Right lung (tissue), 2 donors: ENCODE measurements at regions not wholly inside any gene's neighbourhood (a gene's known extent, or its start where the extent isn't known, plus 50 kb on each side); places are given as distances from the start of the nearest gene placed in this dataset.
"Not testable (repeated sequence)": the region's sequence is repeated elsewhere in the genome, so short reads cannot be mapped to it uniquely, and the experiment has no call there.

Source experiments
- DNase-seq, 2 donors: peaks; one replicate each; pipeline ENCODE4 v3.0.0-alpha.2; 2013

- no peak for DNase-seq
Measured at GRCh38 chr19:14328406-14328805, 52.8 kb upstream of the ADGRE5 start.

- DNase-seq = not testable (repeated sequence)
Measured at GRCh38 chr19:14327061-14327460, 54.2 kb upstream of the ADGRE5 start.

GRCh38 chr19:14325863-14326262, 55.4 kb upstream of the ADGRE5 start:
- DNase-seq = no peak

- DNase-seq = no peak
Measured at GRCh38 chr19:14325134-14325533, 56.1 kb upstream of the ADGRE5 start.

- DNase-seq = no peak
Measured at GRCh38 chr19:14322889-14323463, 58.3 kb upstream of the ADGRE5 start.

- DNase-seq = no peak
Measured at GRCh38 chr19:14320253-14320652, 61.0 kb upstream of the ADGRE5 start.

GRCh38 chr19:14319720-14320119, 61.5 kb upstream of the ADGRE5 start:
- DNase-seq = not testable (repeated sequence)

GRCh38 chr19:14318873-14319272, 62.4 kb upstream of the ADGRE5 start:
- no peak for DNase-seq

- DNase-seq = no peak
Measured at GRCh38 chr19:14317157-14317556, 64.1 kb upstream of the ADGRE5 start.

- no peak for DNase-seq
Measured at GRCh38 chr19:14315433-14315832, 65.8 kb upstream of the ADGRE5 start.

- no peak for DNase-seq
Measured at GRCh38 chr19:14310055-14310454, 71.2 kb upstream of the ADGRE5 start.

GRCh38 chr19:14305706-14306105, 75.5 kb upstream of the ADGRE5 start:
- DNase-seq = no peak

GRCh38 chr19:14301150-14301549, 80.1 kb upstream of the ADGRE5 start:
- DNase-seq = no peak

GRCh38 chr19:14300303-14300702, 80.9 kb upstream of the ADGRE5 start:
- no peak for DNase-seq

- DNase-seq = not testable (repeated sequence)
Measured at GRCh38 chr19:14299224-14299827, 81.9 kb upstream of the ADGRE5 start.

- DNase-seq = peak; percentile 56 to 66
Measured at GRCh38 chr19:14297883-14298576, 83.2 kb upstream of the ADGRE5 start.

- DNase-seq = not testable (repeated sequence)
Measured at GRCh38 chr19:14294974-14295373, 86.3 kb upstream of the ADGRE5 start.

GRCh38 chr19:14293816-14294170, 87.5 kb upstream of the ADGRE5 start:
- DNase-seq = not testable (repeated sequence)

- DNase-seq = peak in 1 of 2 donors; percentile 24
Measured at GRCh38 chr19:14293101-14293815, 87.3 kb upstream of the ADGRL1 start.

- DNase-seq = not testable (repeated sequence)
Measured at GRCh38 chr19:14289810-14290209, 83.8 kb upstream of the ADGRL1 start.

GRCh38 chr19:14287837-14288236, 81.9 kb upstream of the ADGRL1 start:
- DNase-seq = not testable (repeated sequence)

- not testable (repeated sequence) for DNase-seq
Measured at GRCh38 chr19:14286594-14286993, 80.6 kb upstream of the ADGRL1 start.

- not testable (repeated sequence) for DNase-seq
Measured at GRCh38 chr19:14285726-14286125, 79.8 kb upstream of the ADGRL1 start.
